ENCODE measurements at regions not wholly inside any gene's neighbourhood (a gene's known extent, or its start where the extent isn't known, plus 50 kb on each side); places are given as distances from the start of the nearest gene placed in this dataset.

- no peak for TF ChIP-seq EZH2 (IDR thresholded peaks at IDR 0.05; ENCODE audit: low read length, unreplicated experiment)
- TF ChIP-seq EZH2phosphoT487 (IDR thresholded peaks at IDR 0.05; ENCODE audit: borderline replicate concordance, low read length): no peak
- no peak for TF ChIP-seq CTCF (conservative IDR thresholded peaks at IDR 0.05; ENCODE audit: low read depth, low read length)
These were observed 235.0 kb upstream of the DPPA4 start for GRCh38 chr3:109572301-109572700.

Measured in PC-3 (cell line).